H1 (cell line): ENCODE measurements at regions not wholly inside any gene's neighbourhood (a gene's known extent, or its start where the extent isn't known, plus 50 kb on each side); places are given as distances from the start of the nearest gene placed in this dataset.

Source experiments
- CTCF ChIA-PET: fragments of 300-600 bp; sonication (Branson Sonifier 250); formaldehyde crosslinking; loops from one replicate; lab custom pipeline; 2021; ENCODE audit not compliant: partially characterized antibody; lab: Charles Lee
- POLR2A ChIA-PET: fragments of 300-600 bp; sonication (Branson Sonifier 250); formaldehyde crosslinking; loops from one replicate; lab custom pipeline; 2021; ENCODE audit warnings: inconsistent platforms; ENCODE audit not compliant: partially characterized antibody; lab: Charles Lee
- DNase-seq, 2 experiments: peaks; one replicate each; pipeline versions ENCODE4 v3.0.0 to v3.0.0-alpha.2; 2010 to 2022; ENCODE audit warnings: low spot score in 2 of 2, low read depth in 1 of 2, mixed read lengths in 1 of 2
- FAIRE-seq: peaks from 2 replicates; lab custom pipeline; 2011; peaks lifted over from hg19 to GRCh38; lab: Jason Lieb, UNC
- H2AFZ ChIP-seq: 2 replicates; pipeline ENCODE4 v1.8.1; 2012; ENCODE audit warnings: low read length, inconsistent platforms
- H2AK5ac ChIP-seq: 2 replicates; pipeline ENCODE4 v1.6.1; 2013; ENCODE audit warnings: low read depth, low read length
- H2BK120ac ChIP-seq: replicated peaks from 2 replicates; pipeline ENCODE3; 2013; ENCODE audit warnings: low read depth, low read length, inconsistent platforms
- H2BK12ac ChIP-seq: 2 replicates; pipeline ENCODE4 v1.6.1; 2013; ENCODE audit warnings: low read depth, low read length
- H2BK15ac ChIP-seq: 2 replicates; pipeline ENCODE4 v1.6.1; 2013; ENCODE audit warnings: low read length
- H2BK20ac ChIP-seq: 2 replicates; pipeline ENCODE4 v1.6.1; 2013; ENCODE audit warnings: low read length
- H2BK5ac ChIP-seq: 2 replicates; pipeline ENCODE4 v1.6.1; 2013; ENCODE audit warnings: low read depth, low read length
- H3K14ac ChIP-seq: 2 replicates; pipeline ENCODE4 v1.6.1; 2013; ENCODE audit warnings: inconsistent platforms; ENCODE audit not compliant: insufficient read length
- H3K18ac ChIP-seq: 2 replicates; pipeline ENCODE4 v1.6.1; 2013; ENCODE audit warnings: low read length; ENCODE audit errors: extremely low read depth
- H3K23ac ChIP-seq: 2 replicates; pipeline ENCODE4 v1.6.1; 2013; ENCODE audit warnings: inconsistent platforms; ENCODE audit not compliant: insufficient read length
- H3K23me2 ChIP-seq: 2 replicates; pipeline ENCODE4 v1.6.1; 2013; ENCODE audit warnings: low read depth, low read length
- H3K27ac ChIP-seq: 2 replicates; pipeline ENCODE4 v1.6.1; 2011; ENCODE audit warnings: low read depth, low read length, inconsistent platforms
- H3K27me3 ChIP-seq, 4 experiments: replicated peaks in 1 of 4; 1 replicate in 1 of 4; 2 replicates in 3 of 4; pipeline versions ENCODE4 v1.6.1 to v1.8.1; 2011 to 2013; ENCODE audit warnings: low read length in 3 of 4, mild to moderate bottlenecking in 3 of 4, inconsistent platforms in 2 of 4, mixed read lengths in 2 of 4, moderate library complexity in 1 of 4; ENCODE audit not compliant: control insufficient read depth in 3 of 4, insufficient read depth in 3 of 4; ENCODE audit errors: extremely low read depth in 1 of 4
- H3K36me3 ChIP-seq, 4 experiments: 2 replicates each; pipeline versions ENCODE4 v1.6.1 to v1.8.1; 2011 to 2013; ENCODE audit warnings: mild to moderate bottlenecking in 4 of 4, low read length in 3 of 4, moderate library complexity in 2 of 4, control low read depth in 1 of 4, inconsistent platforms in 1 of 4; ENCODE audit not compliant: insufficient read depth in 4 of 4, control insufficient read depth in 2 of 4
- H3K4ac ChIP-seq: replicated peaks from 2 replicates; pipeline ENCODE3; 2013; ENCODE audit warnings: low read length, low read depth, mixed read lengths, inconsistent platforms; ENCODE audit not compliant: insufficient read length
- H3K4me1 ChIP-seq, 4 experiments: replicated peaks in 1 of 4; 1 replicate in 1 of 4; 2 replicates in 3 of 4; pipeline versions ENCODE4 v1.6.1 to v1.8.1; 2011 to 2013; ENCODE audit warnings: low read length in 3 of 4, inconsistent platforms in 2 of 4, mixed read lengths in 1 of 4; ENCODE audit not compliant: insufficient read depth in 4 of 4, control insufficient read depth in 3 of 4
- H3K4me2 ChIP-seq, 2 experiments: 2 replicates each; pipeline versions ENCODE4 v1.6.1 to v1.8.1; 2011 to 2013; ENCODE audit warnings: low read depth in 2 of 2, low read length in 2 of 2, control low read depth in 1 of 2, inconsistent platforms in 1 of 2, mild to moderate bottlenecking in 1 of 2; ENCODE audit not compliant: insufficient read depth in 1 of 2
- H3K4me3 ChIP-seq, 4 experiments: fragments of 200-600, 300-600 bp in 1 of 4; sonication (generic), shearing (Covaris generic), sonication (Bioruptor Twin) in 1 of 4; 2 replicates each; pipeline versions ENCODE4 v1.5.1 to v1.8.1; 2011 to 2016; ENCODE audit warnings: low read length in 4 of 4, low read depth in 3 of 4, control low read depth in 2 of 4, inconsistent platforms in 2 of 4, mild to moderate bottlenecking in 2 of 4, mixed read lengths in 1 of 4, moderate library complexity in 1 of 4; ENCODE audit not compliant: insufficient read depth in 2 of 4; ENCODE audit errors: extremely low read depth in 1 of 4
- H3K56ac ChIP-seq: replicated peaks from 2 replicates; pipeline ENCODE3; 2013; ENCODE audit warnings: low read depth, mild to moderate bottlenecking, mixed read lengths, low read length, inconsistent platforms; ENCODE audit not compliant: insufficient read length
- H3K79me1 ChIP-seq: 2 replicates; pipeline ENCODE4 v1.6.1; 2013; ENCODE audit warnings: low read depth, low read length, control low read depth
- H3K79me2 ChIP-seq, 2 experiments: 2 replicates each; pipeline versions ENCODE4 v1.6.1 to v1.8.1; 2012 to 2013; ENCODE audit warnings: low read length in 2 of 2, mild to moderate bottlenecking in 2 of 2, inconsistent platforms in 1 of 2; ENCODE audit not compliant: insufficient read depth in 2 of 2, control insufficient read depth in 1 of 2
- H3K9ac ChIP-seq, 4 experiments: replicated peaks in 1 of 4; 1 replicate in 1 of 4; 2 replicates in 3 of 4; pipeline versions ENCODE4 v1.6.1 to v1.8.1; 2011 to 2013; ENCODE audit warnings: low read depth in 3 of 4, low read length in 3 of 4, control low read depth in 2 of 4, mild to moderate bottlenecking in 2 of 4, moderate library complexity in 2 of 4, inconsistent platforms in 1 of 4; ENCODE audit errors: extremely low read depth in 1 of 4
- H3K9me3 ChIP-seq, 2 experiments: 2 replicates each; pipeline versions ENCODE4 v1.6.1 to v1.8.1; 2012 to 2013; ENCODE audit warnings: mild to moderate bottlenecking in 2 of 2, moderate library complexity in 2 of 2, control low read depth in 1 of 2, inconsistent platforms in 1 of 2, low read depth in 1 of 2, low read length in 1 of 2, mixed read lengths in 1 of 2; ENCODE audit not compliant: insufficient read depth in 2 of 2
- H4K20me1 ChIP-seq, 2 experiments: replicated peaks in 1 of 2; 2 replicates each; pipeline versions ENCODE3 to v1.8.1; 2011 to 2013; ENCODE audit warnings: inconsistent platforms in 2 of 2, low read length in 2 of 2, mild to moderate bottlenecking in 1 of 2; ENCODE audit not compliant: insufficient read depth in 2 of 2, control insufficient read depth in 1 of 2
- H4K5ac ChIP-seq: 2 replicates; pipeline ENCODE4 v1.6.1; 2013; ENCODE audit warnings: low read length, low read depth, mixed read lengths, inconsistent platforms; ENCODE audit not compliant: insufficient read length
- H4K8ac ChIP-seq: 2 replicates; pipeline ENCODE4 v1.8.0; 2013; ENCODE audit warnings: mild to moderate bottlenecking, moderate library complexity, low read length, inconsistent platforms; ENCODE audit not compliant: insufficient read depth; ENCODE audit errors: extremely low read depth
- H4K91ac ChIP-seq: replicated peaks from 2 replicates; pipeline ENCODE3; 2013; ENCODE audit warnings: low read length, mixed read lengths, inconsistent platforms; ENCODE audit not compliant: insufficient read length
- ASH2L ChIP-seq: fragments of 200-600, 300-600 bp; sonication (generic); IDR thresholded peaks from one replicate; pipeline ENCODE4 v1.7.1; 2017; ENCODE audit warnings: low read length
- BCL11A ChIP-seq, 2 experiments: IDR thresholded peaks; one replicate each; pipeline ENCODE4 v1.6.1; 2011; ENCODE audit warnings: low read depth in 2 of 2, low read length in 2 of 2, mild to moderate bottlenecking in 2 of 2
- CTBP2 ChIP-seq: IDR thresholded peaks from 2 replicates; pipeline ENCODE4 v1.7.0; 2011; ENCODE audit warnings: borderline replicate concordance, mild to moderate bottlenecking, moderate library complexity, mixed read lengths, low read length; ENCODE audit not compliant: insufficient read depth, insufficient read length
- MAFK ChIP-seq: IDR thresholded peaks from 2 replicates; pipeline ENCODE4 v1.6.1; 2012; ENCODE audit warnings: low read depth, mild to moderate bottlenecking, improper control_type of control experiment, low read length
- NRF1 ChIP-seq: IDR thresholded peaks from 2 replicates; pipeline ENCODE4 v1.6.1; 2011; ENCODE audit warnings: mild to moderate bottlenecking, low read depth, low read length, improper control_type of control experiment
- SP1 ChIP-seq: IDR thresholded peaks from 2 replicates; pipeline ENCODE4 v1.6.1; 2011; ENCODE audit warnings: low read depth, low read length
- TEAD4 ChIP-seq: IDR thresholded peaks from 2 replicates; pipeline ENCODE4 v1.6.1; 2012; ENCODE audit warnings: low read depth, low read length, inconsistent platforms, mixed read lengths
- WGBS, 2 experiments: shearing (Covaris generic) in 1 of 2; methylation state at CpG; one replicate each; pipeline versions ENCODE4 v1.1.6 to v1.1.7; 2013 to 2015; ENCODE audit warnings: low lambda C conversion rate in 2 of 2, mixed read lengths in 2 of 2, inconsistent platforms in 1 of 2, low coverage in 1 of 2, missing lambda C conversion rate in 1 of 2; ENCODE audit not compliant: insufficient replicate concordance in 2 of 2, insufficient coverage in 1 of 2, insufficient read length in 1 of 2; ENCODE audit errors: extremely low coverage in 1 of 2, missing lambda C conversion rate in 1 of 2; 5-methylcytosine and 5-hydroxymethylcytosine counted together
- TF ChIP-seq, protein P1 (sequence below): IDR thresholded peaks from 2 replicates; pipeline ENCODE4 v1.6.1; 2012; ENCODE audit warnings: inconsistent platforms
- TF ChIP-seq, protein P2 (sequence below): IDR thresholded peaks from 2 replicates; pipeline ENCODE4 v1.6.1; 2012; ENCODE audit warnings: low read length, inconsistent platforms

DNA sequence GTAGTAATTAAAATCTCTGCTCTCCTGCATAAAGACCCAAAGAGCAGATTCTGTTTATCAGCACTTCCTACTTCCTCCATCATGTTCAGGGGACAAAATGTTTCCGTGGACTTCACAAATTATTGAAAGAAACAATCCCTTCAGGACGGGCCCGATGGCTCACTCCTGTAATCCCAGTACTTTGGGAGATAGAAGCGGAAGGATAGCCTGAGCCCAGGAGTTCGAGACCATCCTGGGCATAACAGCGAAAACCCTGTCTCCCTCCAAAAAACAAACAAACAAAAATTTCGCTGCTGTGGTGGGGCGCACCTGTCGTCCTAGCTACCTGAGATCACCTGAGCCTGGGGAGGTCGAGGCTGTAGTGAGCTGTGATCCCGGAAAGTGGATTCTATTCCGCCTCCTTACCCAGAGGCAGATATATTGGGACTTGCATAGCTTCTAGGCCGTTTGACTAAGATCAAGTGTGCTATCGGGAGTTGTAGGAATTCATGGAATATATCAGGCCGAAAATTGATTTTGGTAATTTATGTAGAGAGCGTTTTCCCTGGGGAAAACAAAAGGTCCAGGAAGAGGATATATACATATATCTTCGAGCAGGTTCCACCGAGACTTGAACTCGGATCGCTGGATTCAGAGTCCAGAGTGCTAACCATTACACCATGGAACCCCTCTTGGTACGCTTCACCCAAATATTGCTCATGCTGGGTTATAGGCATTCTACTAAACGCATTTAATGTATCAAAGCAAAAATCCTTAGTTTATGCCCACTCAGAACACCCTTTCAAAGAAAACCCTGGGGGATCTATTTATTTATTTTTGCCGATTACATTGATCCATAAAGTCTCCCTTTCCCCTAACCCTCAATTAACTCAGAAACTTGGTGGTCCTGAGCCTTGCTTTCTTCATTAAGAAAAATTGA is 74.5 kb upstream of the ZNF184 start:
- H3K27ac ChIP-seq = no peak overlapping the region
- H3K27me3 ChIP-seq = no peaks in the 10 kb centered on the region; a peak in 1 of 7 replicates
- ChIA-PET POLR2A (interaction anchor here (0.8 to 1.3 kb wide), 2 partner anchors 44 to 346 kb away, joined by 4 to 5 read pairs; a partner anchor contains a TSS), CTCF (interaction anchor here (0.6 to 2.3 kb wide), 3 partner anchors 29 to 62 kb away, joined by 3 to 5 read pairs (median 4); no protein-coding TSS in a partner anchor)
- H3K79me2 ChIP-seq = no peaks in the 10 kb centered on the region
- no peak overlapping the region for H2BK20ac ChIP-seq
- H4K5ac ChIP-seq = no peak overlapping the region
- H2BK12ac ChIP-seq = no peak overlapping the region
- no peak overlapping the region for H4K91ac ChIP-seq
- H3K4me1 ChIP-seq = no peaks in the 10 kb centered on the region; a peak in 1 of 7 replicates
- H3K4ac ChIP-seq = no peak overlapping the region
- no peak overlapping the region for H2BK5ac ChIP-seq
- peak in 1 of 2 experiments; percentile 91 for DNase-seq
- no peak overlapping the region for H4K8ac ChIP-seq
- H3K36me3 ChIP-seq = no peaks in the 10 kb centered on the region
- FAIRE-seq = peak; percentile 94
- no peak overlapping the region for H3K18ac ChIP-seq
- no peaks in the 10 kb centered on the region for H4K20me1 ChIP-seq
- 17% methylated on average over 23 of the region's 23 CpGs; no CpG with 5 or more reads in 1 of the 2 experiments for WGBS, 2 experiments
- H3K23me2 ChIP-seq = peaks cover 3% of the 10 kb centered on the region
- peak overlapping the region; percentile 74 to 97 (median 88) for H3K4me3 ChIP-seq
- H3K23ac ChIP-seq = no peak overlapping the region
- no peaks in the 10 kb centered on the region for H3K79me1 ChIP-seq
- peak overlapping the region; percentile 98 for H2AFZ ChIP-seq
- peak overlapping the region; percentile 66 to 74 for H3K4me2 ChIP-seq
- H3K56ac ChIP-seq = no peak overlapping the region
- no peak overlapping the region for H3K14ac ChIP-seq
- no peak overlapping the region for H2AK5ac ChIP-seq
- no peaks in the 10 kb centered on the region for H3K9me3 ChIP-seq
- no peak overlapping the region for H2BK120ac ChIP-seq
- peak overlapping the region in 1 of 4 experiments; percentile 13; a peak in 3 of 7 replicates for H3K9ac ChIP-seq
- no peak overlapping the region for H2BK15ac ChIP-seq
- TF ChIP-seq, protein P1, sequence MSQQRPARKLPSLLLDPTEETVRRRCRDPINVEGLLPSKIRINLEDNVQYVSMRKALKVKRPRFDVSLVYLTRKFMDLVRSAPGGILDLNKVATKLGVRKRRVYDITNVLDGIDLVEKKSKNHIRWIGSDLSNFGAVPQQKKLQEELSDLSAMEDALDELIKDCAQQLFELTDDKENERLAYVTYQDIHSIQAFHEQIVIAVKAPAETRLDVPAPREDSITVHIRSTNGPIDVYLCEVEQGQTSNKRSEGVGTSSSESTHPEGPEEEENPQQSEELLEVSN = no peak
- TF ChIP-seq BCL11A (IDR thresholded peaks at IDR 0.05; ENCODE audit: low read depth in 2 of 2, low read length in 2 of 2) (no peak), NRF1 (peak; percentile 15; the same call in 1 of the 2 replicates), CTBP2 (no peak), ASH2L (peak; percentile 91), SP1 (no peak), MAFK (peak; percentile 79; the same call in 1 of the 2 replicates), TEAD4 (peak; percentile 62)
- TF ChIP-seq, protein P2, sequence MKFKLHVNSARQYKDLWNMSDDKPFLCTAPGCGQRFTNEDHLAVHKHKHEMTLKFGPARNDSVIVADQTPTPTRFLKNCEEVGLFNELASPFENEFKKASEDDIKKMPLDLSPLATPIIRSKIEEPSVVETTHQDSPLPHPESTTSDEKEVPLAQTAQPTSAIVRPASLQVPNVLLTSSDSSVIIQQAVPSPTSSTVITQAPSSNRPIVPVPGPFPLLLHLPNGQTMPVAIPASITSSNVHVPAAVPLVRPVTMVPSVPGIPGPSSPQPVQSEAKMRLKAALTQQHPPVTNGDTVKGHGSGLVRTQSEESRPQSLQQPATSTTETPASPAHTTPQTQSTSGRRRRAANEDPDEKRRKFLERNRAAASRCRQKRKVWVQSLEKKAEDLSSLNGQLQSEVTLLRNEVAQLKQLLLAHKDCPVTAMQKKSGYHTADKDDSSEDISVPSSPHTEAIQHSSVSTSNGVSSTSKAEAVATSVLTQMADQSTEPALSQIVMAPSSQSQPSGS = peak; percentile 69; the same call in 1 of the 2 replicates
